GM21423 (cell line): ENCODE measurements at regions not wholly inside any gene's neighbourhood (a gene's known extent, or its start where the extent isn't known, plus 50 kb on each side); places are given as distances from the start of the nearest gene placed in this dataset.

Source experiments
- ATAC-seq: cut with Tn5 transposase; IDR thresholded peaks from one replicate; pipeline ENCODE4 v1.9.1; 2021; ENCODE audit warnings: mild to moderate bottlenecking, moderate library complexity; ENCODE audit not compliant: unreplicated experiment

- ATAC-seq = no peak
Observed at GRCh38 chr11:121703201-121703600, 250.4 kb upstream of the SORL1-AS1 start.

GRCh38 chr11:121700968-121701367, 248.2 kb upstream of the SORL1-AS1 start:
- ATAC-seq = no peak

- no peak for ATAC-seq
Observed at GRCh38 chr11:121699801-121700200, 247.0 kb upstream of the SORL1-AS1 start.

- ATAC-seq = no peak
Observed at GRCh38 chr11:121696931-121697670, 244.3 kb upstream of the SORL1-AS1 start.

GRCh38 chr11:121696177-121696871, 243.6 kb upstream of the SORL1-AS1 start:
- ATAC-seq = no peak

GRCh38 chr11:121692236-121692635, 239.5 kb upstream of the SORL1-AS1 start:
- ATAC-seq = no peak

- no peak for ATAC-seq
Observed at GRCh38 chr11:121688860-121689614, 236.3 kb upstream of the SORL1-AS1 start.

GRCh38 chr11:121688055-121688491, 235.3 kb upstream of the SORL1-AS1 start:
- no peak for ATAC-seq

GRCh38 chr11:121683791-121684190, 231.0 kb upstream of the SORL1-AS1 start:
- no peak for ATAC-seq
